ENCODE measurements at regions not wholly inside any gene's neighbourhood (a gene's known extent, or its start where the extent isn't known, plus 50 kb on each side); places are given as distances from the start of the nearest gene placed in this dataset.

- H3K4me3 Mint-ChIP-seq = no peak overlapping the region
- no peak overlapping the region for H3K27ac Mint-ChIP-seq
- no peaks in the 10 kb centered on the region for H3K36me3 Mint-ChIP-seq (ENCODE audit: low read depth)
- no peak for DNase-seq
- no peaks in the 10 kb centered on the region for H3K4me1 Mint-ChIP-seq
- no peak for ATAC-seq
- H3K27me3 Mint-ChIP-seq = no peaks in the 10 kb centered on the region
- H3K9me3 ChIP-seq (ENCODE audit: control insufficient read depth, low read length, poor library complexity, severe bottlenecking) = no peaks in the 10 kb centered on the region
Observed at GRCh38 chr14:26730929-26731618, 133.2 kb upstream of the NOVA1 start.

- Mint-ChIP-seq H3K4me3 (no peak overlapping the region), H3K27ac (no peak overlapping the region), H3K27me3 (no peaks in the 10 kb centered on the region), H3K4me1 (no peaks in the 10 kb centered on the region), H3K36me3 (ENCODE audit: low read depth) (no peaks in the 10 kb centered on the region)
- ATAC-seq (no peak), DNase-seq (no peak)
- no peaks in the 10 kb centered on the region for H3K9me3 ChIP-seq (ENCODE audit: control insufficient read depth, low read length, poor library complexity, severe bottlenecking)
Observed at GRCh38 chr14:26735811-26736210, 138.0 kb upstream of the NOVA1 start.

GRCh38 chr14:26738571-26738970, 140.7 kb upstream of the NOVA1 start:
- no peak for DNase-seq
- Mint-ChIP-seq H3K4me1 (no peaks in the 10 kb centered on the region), H3K36me3 (ENCODE audit: low read depth) (no peaks in the 10 kb centered on the region), H3K4me3 (no peak overlapping the region), H3K27me3 (no peaks in the 10 kb centered on the region), H3K27ac (no peak overlapping the region)
- ATAC-seq = no peak
- H3K9me3 ChIP-seq (ENCODE audit: control insufficient read depth, low read length, poor library complexity, severe bottlenecking) = no peaks in the 10 kb centered on the region

- ATAC-seq = no peak
- no peak overlapping the region for H3K4me3 Mint-ChIP-seq
- no peaks in the 10 kb centered on the region for H3K9me3 ChIP-seq (ENCODE audit: control insufficient read depth, low read length, poor library complexity, severe bottlenecking)
- H3K36me3 Mint-ChIP-seq (ENCODE audit: low read depth) = no peaks in the 10 kb centered on the region
- no peaks in the 10 kb centered on the region for H3K4me1 Mint-ChIP-seq
- no peaks in the 10 kb centered on the region for H3K27me3 Mint-ChIP-seq
- no peak for DNase-seq
- no peak overlapping the region for H3K27ac Mint-ChIP-seq
Observed at GRCh38 chr14:26741711-26742212, 143.9 kb upstream of the NOVA1 start.

- no peaks in the 10 kb centered on the region for H3K4me1 Mint-ChIP-seq
- ATAC-seq (no peak), DNase-seq (no peak)
- H3K9me3 ChIP-seq (ENCODE audit: control insufficient read depth, low read length, poor library complexity, severe bottlenecking) = no peaks in the 10 kb centered on the region
- no peaks in the 10 kb centered on the region for H3K27me3 Mint-ChIP-seq
- H3K4me3 Mint-ChIP-seq = no peak overlapping the region
- no peak overlapping the region for H3K27ac Mint-ChIP-seq
- no peaks in the 10 kb centered on the region for H3K36me3 Mint-ChIP-seq (ENCODE audit: low read depth)
Observed at GRCh38 chr14:26743284-26743683, 145.5 kb upstream of the NOVA1 start.

GRCh38 chr14:26744903-26745302, 147.1 kb upstream of the NOVA1 start:
- DNase-seq (no peak), ATAC-seq (no peak)
- no peak overlapping the region for H3K27ac Mint-ChIP-seq

GRCh38 chr14:26761532-26761931, 163.7 kb upstream of the NOVA1 start:
- no peaks in the 10 kb centered on the region for H3K4me1 Mint-ChIP-seq
- H3K27me3 Mint-ChIP-seq = no peaks in the 10 kb centered on the region
- DNase-seq (no peak), ATAC-seq (no peak)
- no peak overlapping the region for H3K27ac Mint-ChIP-seq
- H3K4me3 Mint-ChIP-seq = no peak overlapping the region
- H3K36me3 Mint-ChIP-seq (ENCODE audit: low read depth) = no peaks in the 10 kb centered on the region
- H3K9me3 ChIP-seq (ENCODE audit: control insufficient read depth, low read length, poor library complexity, severe bottlenecking) = no peaks in the 10 kb centered on the region

More at GRCh38 chr14:26744903-26745302, 147.1 kb upstream of the NOVA1 start:
- H3K4me1 Mint-ChIP-seq = no peaks in the 10 kb centered on the region
- H3K27me3 Mint-ChIP-seq = no peaks in the 10 kb centered on the region
- no peaks in the 10 kb centered on the region for H3K9me3 ChIP-seq (ENCODE audit: control insufficient read depth, low read length, poor library complexity, severe bottlenecking)
- H3K36me3 Mint-ChIP-seq (ENCODE audit: low read depth) = no peaks in the 10 kb centered on the region
- H3K4me3 Mint-ChIP-seq = no peak overlapping the region

- DNase-seq (no peak), ATAC-seq (no peak)
- no peaks in the 10 kb centered on the region for H3K27me3 Mint-ChIP-seq
- H3K4me1 Mint-ChIP-seq = no peaks in the 10 kb centered on the region
- H3K36me3 Mint-ChIP-seq (ENCODE audit: low read depth) = no peaks in the 10 kb centered on the region
- no peak overlapping the region for H3K27ac Mint-ChIP-seq
- H3K9me3 ChIP-seq (ENCODE audit: control insufficient read depth, low read length, poor library complexity, severe bottlenecking) = peaks cover 3% of the 10 kb centered on the region
- H3K4me3 Mint-ChIP-seq = no peak overlapping the region
Observed at GRCh38 chr14:26765301-26765700, 167.5 kb upstream of the NOVA1 start.

GRCh38 chr14:26765768-26766520, 168.1 kb upstream of the NOVA1 start:
- DNase-seq (no peak), ATAC-seq (no peak)
- H3K27me3 Mint-ChIP-seq = no peaks in the 10 kb centered on the region
- peaks cover 3% of the 10 kb centered on the region for H3K9me3 ChIP-seq (ENCODE audit: control insufficient read depth, low read length, poor library complexity, severe bottlenecking)
- H3K36me3 Mint-ChIP-seq (ENCODE audit: low read depth) = no peaks in the 10 kb centered on the region
- no peak overlapping the region for H3K27ac Mint-ChIP-seq
- no peak overlapping the region for H3K4me3 Mint-ChIP-seq
- no peaks in the 10 kb centered on the region for H3K4me1 Mint-ChIP-seq

GRCh38 chr14:26766726-26767125, 168.9 kb upstream of the NOVA1 start:
- Mint-ChIP-seq H3K4me3 (no peak overlapping the region), H3K27ac (no peak overlapping the region), H3K4me1 (no peaks in the 10 kb centered on the region), H3K27me3 (no peaks in the 10 kb centered on the region), H3K36me3 (ENCODE audit: low read depth) (no peaks in the 10 kb centered on the region)
- H3K9me3 ChIP-seq (ENCODE audit: control insufficient read depth, low read length, poor library complexity, severe bottlenecking) = peaks cover 3% of the 10 kb centered on the region
- ATAC-seq = no peak
- no peak for DNase-seq

GRCh38 chr14:26773906-26774593, 176.2 kb upstream of the NOVA1 start:
- no peaks in the 10 kb centered on the region for H3K36me3 Mint-ChIP-seq (ENCODE audit: low read depth)
- no peak overlapping the region for H3K4me3 Mint-ChIP-seq
- no peak overlapping the region for H3K27ac Mint-ChIP-seq
- H3K9me3 ChIP-seq (ENCODE audit: control insufficient read depth, low read length, poor library complexity, severe bottlenecking) = peaks cover 2% of the 10 kb centered on the region
- no peaks in the 10 kb centered on the region for H3K27me3 Mint-ChIP-seq
- no peak for DNase-seq
- no peaks in the 10 kb centered on the region for H3K4me1 Mint-ChIP-seq
- ATAC-seq = no peak

GRCh38 chr14:26775765-26776563, 178.1 kb upstream of the NOVA1 start:
- H3K9me3 ChIP-seq (ENCODE audit: control insufficient read depth, low read length, poor library complexity, severe bottlenecking) = no peaks in the 10 kb centered on the region
- Mint-ChIP-seq H3K36me3 (ENCODE audit: low read depth) (no peaks in the 10 kb centered on the region), H3K4me3 (no peak overlapping the region), H3K4me1 (no peaks in the 10 kb centered on the region), H3K27ac (no peak overlapping the region), H3K27me3 (no peaks in the 10 kb centered on the region)
- ATAC-seq = no peak
- no peak for DNase-seq

Measured in T-helper 17 cell (primary cell).